IMR-90 (cell line): ENCODE measurements at regions not wholly inside any gene's neighbourhood (a gene's known extent, or its start where the extent isn't known, plus 50 kb on each side); places are given as distances from the start of the nearest gene placed in this dataset.

Source experiments
- ATAC-seq: fragments of 200-7000 bp; cut with Tn5 transposase; 2 replicates; pipeline ENCODE4 v1.9.1; 2020; ENCODE audit warnings: low read depth, mild to moderate bottlenecking, moderate library complexity
- BruUV-seq: library from RNA; stranded (reverse); fragments of 400-500 nt; replicated peaks from 2 replicates; lab custom pipeline; 2021; lab: Mats Ljungman, UMichigan
- CTCF ChIA-PET: fragments of 300-600 bp; formaldehyde crosslinking; extraction: SDS; loops from one replicate; lab custom pipeline; 2021; ENCODE audit warnings: antibody characterized with exemption; lab: Yijun Ruan, JAX
- POLR2A ChIA-PET: fragments of 300-600 bp; sonication (Branson Sonifier 250); formaldehyde crosslinking; loops from one replicate; lab custom pipeline; 2022; ENCODE audit warnings: antibody characterized with exemption; ENCODE audit not compliant: unreplicated experiment; lab: Charles Lee
- DNase-seq: peaks from one replicate; pipeline ENCODE4 v3.0.0; 2013
- H2AFZ ChIP-seq: replicated peaks from 2 replicates; pipeline ENCODE3; 2013; ENCODE audit warnings: low read length, mild to moderate bottlenecking; ENCODE audit not compliant: poor library complexity
- H2AK5ac ChIP-seq: 2 replicates; pipeline ENCODE4 v1.6.1; 2013; ENCODE audit warnings: low read depth, low read length, inconsistent platforms
- H2AK9ac ChIP-seq: replicated peaks from 2 replicates; pipeline ENCODE3; 2013; ENCODE audit warnings: mild to moderate bottlenecking, low read depth, low read length, moderate library complexity; ENCODE audit not compliant: poor library complexity
- H2BK120ac ChIP-seq: 2 replicates; pipeline ENCODE4 v1.6.1; 2013; ENCODE audit warnings: low read depth, low read length, inconsistent platforms
- H2BK15ac ChIP-seq: 3 replicates; pipeline ENCODE4 v1.6.1; 2013; ENCODE audit warnings: low read depth, low read length, inconsistent platforms
- H2BK20ac ChIP-seq: 2 replicates; pipeline ENCODE4 v1.6.1; 2013; ENCODE audit warnings: low read depth, mild to moderate bottlenecking, inconsistent platforms, low read length, moderate library complexity
- H2BK5ac ChIP-seq: 2 replicates; pipeline ENCODE4 v1.6.1; 2013; ENCODE audit warnings: mild to moderate bottlenecking, low read depth, low read length, inconsistent platforms; ENCODE audit not compliant: poor library complexity, severe bottlenecking
- H3K14ac ChIP-seq: replicated peaks from 2 replicates; pipeline ENCODE4 v1.6.1; 2013; ENCODE audit warnings: low read depth, low read length, inconsistent platforms
- H3K18ac ChIP-seq: 2 replicates; pipeline ENCODE4 v1.6.1; 2013; ENCODE audit warnings: low read depth, low read length, control low read depth
- H3K23ac ChIP-seq: 2 replicates; pipeline ENCODE4 v1.6.1; 2013; ENCODE audit warnings: low read depth, low read length, inconsistent platforms
- H3K27ac ChIP-seq: 2 replicates; pipeline ENCODE4 v1.5.1; 2013; ENCODE audit warnings: mild to moderate bottlenecking, control low read depth, low read length; ENCODE audit not compliant: insufficient read depth
- H3K27me3 ChIP-seq: 2 replicates; pipeline ENCODE4 v1.6.1; 2013; ENCODE audit warnings: low read length; ENCODE audit not compliant: control insufficient read depth, insufficient read depth
- H3K36me3 ChIP-seq: 2 replicates; pipeline ENCODE4 v1.6.1; 2013; ENCODE audit warnings: low read length, mixed read lengths; ENCODE audit not compliant: control insufficient read depth, insufficient read depth
- H3K4ac ChIP-seq: 2 replicates; pipeline ENCODE4 v1.6.1; 2013; ENCODE audit warnings: low read depth, low read length, inconsistent platforms
- H3K4me1 ChIP-seq: 2 replicates; pipeline ENCODE4 v1.6.1; 2013; ENCODE audit warnings: low read length, mixed read lengths; ENCODE audit not compliant: control insufficient read depth, insufficient read depth
- H3K4me2 ChIP-seq: 2 replicates; pipeline ENCODE4 v1.6.1; 2013; ENCODE audit warnings: low read depth, mild to moderate bottlenecking, control low read depth, low read length, moderate library complexity
- H3K4me3 ChIP-seq: 2 replicates; pipeline ENCODE4 v1.5.1; 2013; ENCODE audit warnings: low read depth, mild to moderate bottlenecking, control low read depth, low read length, moderate library complexity; ENCODE audit not compliant: insufficient read depth
- H3K56ac ChIP-seq: 2 replicates; pipeline ENCODE4 v1.6.1; 2013; ENCODE audit warnings: low read length, inconsistent platforms; ENCODE audit not compliant: insufficient read depth; ENCODE audit errors: extremely low read depth
- H3K79me1 ChIP-seq, 2 experiments: 2 replicates each; pipeline ENCODE4 v1.6.1; 2013; ENCODE audit warnings: low read length in 2 of 2, inconsistent platforms in 1 of 2, low read depth in 1 of 2
- H3K9ac ChIP-seq: 2 replicates; pipeline ENCODE4 v1.6.1; 2013; ENCODE audit warnings: low read depth, low read length, control low read depth
- H3K9me1 ChIP-seq: 2 replicates; pipeline ENCODE4 v1.6.1; 2013; ENCODE audit warnings: low read length, inconsistent platforms; ENCODE audit not compliant: insufficient read depth
- H3K9me3 ChIP-seq: 2 replicates; pipeline ENCODE4 v1.6.1; 2013; ENCODE audit warnings: low read length; ENCODE audit not compliant: control insufficient read depth, insufficient read depth
- H4K20me1 ChIP-seq: 2 replicates; pipeline ENCODE4 v1.6.1; 2013; ENCODE audit warnings: low read length, inconsistent platforms; ENCODE audit not compliant: insufficient read depth
- H4K5ac ChIP-seq: 2 replicates; pipeline ENCODE4 v1.6.1; 2013; ENCODE audit warnings: mild to moderate bottlenecking, low read depth, low read length, control low read depth
- H4K8ac ChIP-seq, 2 experiments: 2 replicates each; pipeline ENCODE4 v1.6.1; 2013; ENCODE audit warnings: low read depth in 2 of 2, low read length in 2 of 2, control low read depth in 1 of 2, inconsistent platforms in 1 of 2
- H4K91ac ChIP-seq: 2 replicates; pipeline ENCODE4 v1.6.1; 2013; ENCODE audit warnings: low read depth, low read length, inconsistent platforms; ENCODE audit not compliant: insufficient read depth
- CTCF ChIP-seq: conservative IDR thresholded peaks from 2 replicates; pipeline ENCODE4 v1.5.1; 2012; ENCODE audit warnings: mild to moderate bottlenecking, low read depth, low read length, improper control_type of control experiment
- ELK1 ChIP-seq: fragments of 150-350 bp; IDR thresholded peaks from 2 replicates; pipeline ENCODE4 v1.6.1; 2016; ENCODE audit warnings: low read depth, mild to moderate bottlenecking, low read length, moderate library complexity, borderline replicate concordance
- FOS ChIP-seq: fragments of 150-350 bp; IDR thresholded peaks from 2 replicates; pipeline ENCODE4 v1.6.1; 2016; ENCODE audit warnings: low read depth, low read length
- MAZ ChIP-seq: IDR thresholded peaks from 2 replicates; pipeline ENCODE4 v1.6.1; 2012; ENCODE audit warnings: low read depth, mild to moderate bottlenecking, low read length, improper control_type of control experiment, moderate library complexity, borderline replicate concordance
- POLR2A ChIP-seq: IDR thresholded peaks from 2 replicates; pipeline ENCODE4 v1.6.1; 2012; ENCODE audit warnings: mild to moderate bottlenecking, low read depth, low read length
- RAD21 ChIP-seq: IDR thresholded peaks from 2 replicates; pipeline ENCODE4 v1.6.1; 2012; ENCODE audit warnings: low read length, improper control_type of control experiment
- RCOR1 ChIP-seq: IDR thresholded peaks from 2 replicates; pipeline ENCODE4 v1.6.1; 2012; ENCODE audit warnings: mild to moderate bottlenecking, low read length, improper control_type of control experiment; ENCODE audit not compliant: insufficient replicate concordance
- RFX5 ChIP-seq: IDR thresholded peaks from 2 replicates; pipeline ENCODE4 v1.8.0; 2012; ENCODE audit warnings: low read depth, mild to moderate bottlenecking, low read length, moderate library complexity
- WGBS, 2 experiments: methylation state at CpG; one replicate each; pipeline versions ENCODE4 v1.1.5 to v1.1.7; 2013; ENCODE audit warnings: missing lambda C conversion rate in 2 of 2; ENCODE audit not compliant: insufficient read length in 1 of 2; ENCODE audit errors: extremely low coverage in 2 of 2; 5-methylcytosine and 5-hydroxymethylcytosine counted together
- dilution Hi-C: fragments of 300-500 bp; cut with HindIII; formaldehyde crosslinking; loops from one replicate; pipeline ENCODE4 v1.14.3; 2018; ENCODE audit warnings: low sequenced_read_pairs; ENCODE audit not compliant: unreplicated experiment
- in situ Hi-C: fragments of 300-500 bp; cut with MboI; formaldehyde crosslinking; loops from 3 replicates; pipeline ENCODE4 v1.14.3; 2019; ENCODE audit warnings: low sequenced_read_pairs, inconsistent platforms, mixed read lengths
- intact Hi-C: fragments of 100-400 bp; cut with micrococcal nuclease; formaldehyde crosslinking; loops from 2 replicates; pipeline ENCODE4 v1.10.0; 2022

GRCh38 chr6:144593392-144593791 is 308.3 kb downstream of the UTRN start:
- Histone ChIP-seq H3K9me3 (no peaks in the 10 kb centered on the region), H3K79me1 (0 out of 4 replicates have a peak, but pooled peaks cover 0 to 3% of the 10 kb centered on the region in 2 experiments), H3K23ac (no peak overlapping the region), H3K4me3 (no peak overlapping the region), H3K14ac (no peak overlapping the region), H4K91ac (no peak overlapping the region), H4K20me1 (no peaks in the 10 kb centered on the region), H2BK15ac (no peak overlapping the region), H2BK20ac (no peak overlapping the region), H2AK9ac (no peak overlapping the region), H2BK120ac (no peak overlapping the region), H2AFZ (no peak overlapping the region), H3K9ac (no peak overlapping the region), H3K36me3 (no peaks in the 10 kb centered on the region), H2BK5ac (no peak overlapping the region), H3K27me3 (no peaks in the 10 kb centered on the region), H3K56ac (no peak overlapping the region), H4K5ac (no peak overlapping the region), H3K4me2 (no peak overlapping the region), H4K8ac (no peak overlapping the region), H3K4me1 (no peaks in the 10 kb centered on the region), H3K9me1 (no peaks in the 10 kb centered on the region), H3K18ac (no peak overlapping the region), H3K27ac (no peak overlapping the region), H2AK5ac (no peak overlapping the region), H3K4ac (no peak overlapping the region)
- dilution Hi-C loops (no loop called here), intact Hi-C loops (no loop called here), in situ Hi-C loops (no loop called here)
- DNase-seq (no peak), ATAC-seq (no peak)
- TF ChIP-seq MAZ (no peak), CTCF (no peak), FOS (no peak), POLR2A (no peak), RAD21 (no peak), ELK1 (no peak), RCOR1 (no peak), RFX5 (no peak)
- no CpG with 5 or more reads among the region's 1 CpG for WGBS, 2 experiments
- POLR2A ChIA-PET, result no interaction called here
- BruUV-seq, result no TSS peak
- CTCF ChIA-PET, result no interaction called here
